ENCODE measurements at regions not wholly inside any gene's neighbourhood (a gene's known extent, or its start where the extent isn't known, plus 50 kb on each side); places are given as distances from the start of the nearest gene placed in this dataset.

GRCh38 chr2:175465101-175465500 lies 283.6 kb upstream of the ATP5MC3 start:
- no peak overlapping the region for H3K9ac ChIP-seq (ENCODE audit: low read depth in 1 of 2, low read length in 2 of 2)
- H3K27me3 ChIP-seq (ENCODE audit: control insufficient read depth in 1 of 2, insufficient read depth in 2 of 2, low read length in 2 of 2), result no peaks in the 10 kb centered on the region
- H3K4me1 ChIP-seq (ENCODE audit: control insufficient read depth in 1 of 2, insufficient read depth in 2 of 2, low read length in 2 of 2), result no peaks in the 10 kb centered on the region
- H3K27ac ChIP-seq (ENCODE audit: low read depth, low read length), result no peak overlapping the region
- H3K4me3 ChIP-seq (ENCODE audit: low read depth in 1 of 2, low read length in 2 of 2), result no peak overlapping the region
- H3K9me3 ChIP-seq (ENCODE audit: control insufficient read depth in 1 of 2, low read length in 2 of 2), result no peaks in the 10 kb centered on the region
- H3K36me3 ChIP-seq (ENCODE audit: control insufficient read depth in 1 of 2, insufficient read depth in 2 of 2, low read length in 2 of 2), result no peaks in the 10 kb centered on the region

- H3K4me3 ChIP-seq (ENCODE audit: low read depth in 1 of 2, low read length in 2 of 2), result no peak overlapping the region
- no peaks in the 10 kb centered on the region for H3K9me3 ChIP-seq (ENCODE audit: control insufficient read depth in 1 of 2, low read length in 2 of 2)
- H3K27me3 ChIP-seq (ENCODE audit: control insufficient read depth in 1 of 2, insufficient read depth in 2 of 2, low read length in 2 of 2), result no peaks in the 10 kb centered on the region
- H3K4me1 ChIP-seq (ENCODE audit: control insufficient read depth in 1 of 2, insufficient read depth in 2 of 2, low read length in 2 of 2), result no peaks in the 10 kb centered on the region
- H3K36me3 ChIP-seq (ENCODE audit: control insufficient read depth in 1 of 2, insufficient read depth in 2 of 2, low read length in 2 of 2), result no peaks in the 10 kb centered on the region
- H3K9ac ChIP-seq (ENCODE audit: low read depth in 1 of 2, low read length in 2 of 2), result no peak overlapping the region
- H3K27ac ChIP-seq (ENCODE audit: low read depth, low read length), result no peak overlapping the region
These were observed 282.8 kb upstream of the ATP5MC3 start for GRCh38 chr2:175464311-175464670.

GRCh38 chr2:175463589-175464310 lies 282.2 kb upstream of the ATP5MC3 start:
- no peak overlapping the region for H3K9ac ChIP-seq (ENCODE audit: low read depth in 1 of 2, low read length in 2 of 2)
- no peak overlapping the region for H3K27ac ChIP-seq (ENCODE audit: low read depth, low read length)
- no peaks in the 10 kb centered on the region for H3K27me3 ChIP-seq (ENCODE audit: control insufficient read depth in 1 of 2, insufficient read depth in 2 of 2, low read length in 2 of 2)
- no peak overlapping the region for H3K4me3 ChIP-seq (ENCODE audit: low read depth in 1 of 2, low read length in 2 of 2)
- H3K36me3 ChIP-seq (ENCODE audit: control insufficient read depth in 1 of 2, insufficient read depth in 2 of 2, low read length in 2 of 2), result no peaks in the 10 kb centered on the region
- no peaks in the 10 kb centered on the region for H3K9me3 ChIP-seq (ENCODE audit: control insufficient read depth in 1 of 2, low read length in 2 of 2)
- H3K4me1 ChIP-seq (ENCODE audit: control insufficient read depth in 1 of 2, insufficient read depth in 2 of 2, low read length in 2 of 2), result no peaks in the 10 kb centered on the region

- Histone ChIP-seq H3K9ac (ENCODE audit: low read depth in 1 of 2, low read length in 2 of 2) (no peak overlapping the region), H3K4me1 (ENCODE audit: control insufficient read depth in 1 of 2, insufficient read depth in 2 of 2, low read length in 2 of 2) (no peaks in the 10 kb centered on the region), H3K4me3 (ENCODE audit: low read depth in 1 of 2, low read length in 2 of 2) (no peak overlapping the region), H3K36me3 (ENCODE audit: control insufficient read depth in 1 of 2, insufficient read depth in 2 of 2, low read length in 2 of 2) (no peaks in the 10 kb centered on the region), H3K27ac (ENCODE audit: low read depth, low read length) (no peak overlapping the region), H3K9me3 (ENCODE audit: control insufficient read depth in 1 of 2, low read length in 2 of 2) (no peaks in the 10 kb centered on the region), H3K27me3 (ENCODE audit: control insufficient read depth in 1 of 2, insufficient read depth in 2 of 2, low read length in 2 of 2) (no peaks in the 10 kb centered on the region)
These were observed 281.7 kb upstream of the ATP5MC3 start for GRCh38 chr2:175463169-175463568.

GRCh38 chr2:175462246-175462645 lies 280.7 kb upstream of the ATP5MC3 start:
- H3K27ac ChIP-seq (ENCODE audit: low read depth, low read length), result no peak overlapping the region

GRCh38 chr2:175461839-175462238 lies 280.3 kb upstream of the ATP5MC3 start:
- H3K4me3 ChIP-seq (ENCODE audit: low read depth in 1 of 2, low read length in 2 of 2), result no peak overlapping the region
- H3K27me3 ChIP-seq (ENCODE audit: control insufficient read depth in 1 of 2, insufficient read depth in 2 of 2, low read length in 2 of 2), result no peaks in the 10 kb centered on the region
- no peaks in the 10 kb centered on the region for H3K9me3 ChIP-seq (ENCODE audit: control insufficient read depth in 1 of 2, low read length in 2 of 2)
- no peaks in the 10 kb centered on the region for H3K36me3 ChIP-seq (ENCODE audit: control insufficient read depth in 1 of 2, insufficient read depth in 2 of 2, low read length in 2 of 2)
- no peaks in the 10 kb centered on the region for H3K4me1 ChIP-seq (ENCODE audit: control insufficient read depth in 1 of 2, insufficient read depth in 2 of 2, low read length in 2 of 2)
- H3K9ac ChIP-seq (ENCODE audit: low read depth in 1 of 2, low read length in 2 of 2), result no peak overlapping the region
- H3K27ac ChIP-seq (ENCODE audit: low read depth, low read length), result no peak overlapping the region

More at GRCh38 chr2:175462246-175462645, 280.7 kb upstream of the ATP5MC3 start:
- Histone ChIP-seq H3K9ac (ENCODE audit: low read depth in 1 of 2, low read length in 2 of 2) (no peak overlapping the region), H3K27me3 (ENCODE audit: control insufficient read depth in 1 of 2, insufficient read depth in 2 of 2, low read length in 2 of 2) (no peaks in the 10 kb centered on the region), H3K4me1 (ENCODE audit: control insufficient read depth in 1 of 2, insufficient read depth in 2 of 2, low read length in 2 of 2) (no peaks in the 10 kb centered on the region), H3K9me3 (ENCODE audit: control insufficient read depth in 1 of 2, low read length in 2 of 2) (no peaks in the 10 kb centered on the region), H3K4me3 (ENCODE audit: low read depth in 1 of 2, low read length in 2 of 2) (no peak overlapping the region), H3K36me3 (ENCODE audit: control insufficient read depth in 1 of 2, insufficient read depth in 2 of 2, low read length in 2 of 2) (no peaks in the 10 kb centered on the region)

- Histone ChIP-seq H3K36me3 (ENCODE audit: control insufficient read depth in 1 of 2, insufficient read depth in 2 of 2, low read length in 2 of 2) (no peaks in the 10 kb centered on the region), H3K4me1 (ENCODE audit: control insufficient read depth in 1 of 2, insufficient read depth in 2 of 2, low read length in 2 of 2) (no peaks in the 10 kb centered on the region), H3K27me3 (ENCODE audit: control insufficient read depth in 1 of 2, insufficient read depth in 2 of 2, low read length in 2 of 2) (no peaks in the 10 kb centered on the region), H3K27ac (ENCODE audit: low read depth, low read length) (no peak overlapping the region), H3K9me3 (ENCODE audit: control insufficient read depth in 1 of 2, low read length in 2 of 2) (no peaks in the 10 kb centered on the region), H3K4me3 (ENCODE audit: low read depth in 1 of 2, low read length in 2 of 2) (no peak overlapping the region), H3K9ac (ENCODE audit: low read depth in 1 of 2, low read length in 2 of 2) (no peak overlapping the region)
These were observed 276.5 kb upstream of the ATP5MC3 start for GRCh38 chr2:175457895-175458448.

GRCh38 chr2:175454953-175455389 lies 273.5 kb upstream of the ATP5MC3 start:
- Histone ChIP-seq H3K36me3 (ENCODE audit: control insufficient read depth in 1 of 2, insufficient read depth in 2 of 2, low read length in 2 of 2) (no peaks in the 10 kb centered on the region), H3K4me1 (ENCODE audit: control insufficient read depth in 1 of 2, insufficient read depth in 2 of 2, low read length in 2 of 2) (no peaks in the 10 kb centered on the region), H3K9me3 (ENCODE audit: control insufficient read depth in 1 of 2, low read length in 2 of 2) (no peaks in the 10 kb centered on the region), H3K4me3 (ENCODE audit: low read depth in 1 of 2, low read length in 2 of 2) (no peak overlapping the region), H3K27me3 (ENCODE audit: control insufficient read depth in 1 of 2, insufficient read depth in 2 of 2, low read length in 2 of 2) (no peaks in the 10 kb centered on the region), H3K27ac (ENCODE audit: low read depth, low read length) (no peak overlapping the region), H3K9ac (ENCODE audit: low read depth in 1 of 2, low read length in 2 of 2) (no peak overlapping the region)

GRCh38 chr2:175450029-175450760 lies 268.7 kb upstream of the ATP5MC3 start:
- no peak overlapping the region for H3K4me3 ChIP-seq (ENCODE audit: low read depth in 1 of 2, low read length in 2 of 2)
- no peak overlapping the region for H3K27ac ChIP-seq (ENCODE audit: low read depth, low read length)
- H3K9ac ChIP-seq (ENCODE audit: low read depth in 1 of 2, low read length in 2 of 2), result no peak overlapping the region
- no peaks in the 10 kb centered on the region for H3K36me3 ChIP-seq (ENCODE audit: control insufficient read depth in 1 of 2, insufficient read depth in 2 of 2, low read length in 2 of 2)
- no peaks in the 10 kb centered on the region for H3K27me3 ChIP-seq (ENCODE audit: control insufficient read depth in 1 of 2, insufficient read depth in 2 of 2, low read length in 2 of 2)
- no peaks in the 10 kb centered on the region for H3K9me3 ChIP-seq (ENCODE audit: control insufficient read depth in 1 of 2, low read length in 2 of 2)
- H3K4me1 ChIP-seq (ENCODE audit: control insufficient read depth in 1 of 2, insufficient read depth in 2 of 2, low read length in 2 of 2), result no peaks in the 10 kb centered on the region

GRCh38 chr2:175449616-175450015 lies 268.1 kb upstream of the ATP5MC3 start:
- H3K27ac ChIP-seq (ENCODE audit: low read depth, low read length), result no peak overlapping the region
- H3K9ac ChIP-seq (ENCODE audit: low read depth in 1 of 2, low read length in 2 of 2), result no peak overlapping the region
- no peaks in the 10 kb centered on the region for H3K9me3 ChIP-seq (ENCODE audit: control insufficient read depth in 1 of 2, low read length in 2 of 2)
- no peaks in the 10 kb centered on the region for H3K36me3 ChIP-seq (ENCODE audit: control insufficient read depth in 1 of 2, insufficient read depth in 2 of 2, low read length in 2 of 2)
- H3K4me3 ChIP-seq (ENCODE audit: low read depth in 1 of 2, low read length in 2 of 2), result no peak overlapping the region
- H3K27me3 ChIP-seq (ENCODE audit: control insufficient read depth in 1 of 2, insufficient read depth in 2 of 2, low read length in 2 of 2), result no peaks in the 10 kb centered on the region
- H3K4me1 ChIP-seq (ENCODE audit: control insufficient read depth in 1 of 2, insufficient read depth in 2 of 2, low read length in 2 of 2), result no peaks in the 10 kb centered on the region
